Lower leg skin (tissue), 4 donors: ENCODE measurements at regions not wholly inside any gene's neighbourhood (a gene's known extent, or its start where the extent isn't known, plus 50 kb on each side); places are given as distances from the start of the nearest gene placed in this dataset.

Source experiments
- DNase-seq, 2 donors: peaks; one replicate each; pipeline ENCODE4 v3.0.0-alpha.2; 2019; ENCODE audit warnings: low spot score in 2 of 2
- H3K4me3 ChIP-seq: fragments of 200-600 bp; sonication (generic); 2 replicates; pipeline ENCODE4 v1.5.1; 2017; ENCODE audit warnings: mild to moderate bottlenecking, low read depth; ENCODE audit not compliant: poor library complexity, severe bottlenecking
- POLR2A ChIP-seq, 2 donors: fragments of 450-650 bp; IDR thresholded peaks; one replicate each; pipeline ENCODE4 v1.6.1; 2016 to 2017; ENCODE audit warnings: antibody characterized with exemption in 2 of 2, mild to moderate bottlenecking in 1 of 2, moderate library complexity in 1 of 2
- WGBS, 2 donors: methylation state at CpG; one replicate each; pipeline ENCODE4 v1.1.5; 2018; 5-methylcytosine and 5-hydroxymethylcytosine counted together
- intact Hi-C: fragments of 100-400 bp; cut with DNase I; formaldehyde crosslinking; loops from one replicate; pipeline ENCODE4 v1.15.0; 2023; ENCODE audit warnings: low total_unique reads
- TF ChIP-seq, protein P1 (sequence below), 3 donors: fragments of 450-650 bp; IDR thresholded peaks; one replicate each; pipeline ENCODE4 v1.5.1; 2016; ENCODE audit warnings: antibody characterized with exemption in 3 of 3, mild to moderate bottlenecking in 3 of 3, moderate library complexity in 2 of 3

DNA sequence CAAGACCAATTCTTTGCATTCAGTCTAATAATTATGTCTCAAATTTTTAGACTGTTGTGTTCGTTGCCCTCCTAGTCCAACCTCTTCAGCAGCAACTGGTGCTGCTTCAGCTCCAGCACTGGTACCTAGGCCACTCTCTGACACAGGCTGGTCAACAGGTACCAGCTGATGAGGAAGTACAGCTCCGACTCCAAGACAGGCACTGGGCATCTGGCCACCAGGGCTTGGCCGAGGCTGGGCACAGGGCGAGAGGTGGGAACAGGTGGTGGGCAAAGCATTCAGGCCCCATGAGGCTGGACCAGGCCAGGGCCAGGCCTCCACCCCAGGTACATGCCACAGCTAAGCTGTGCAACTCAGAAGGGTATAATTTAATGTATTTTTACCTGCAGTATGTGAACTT is 151.5 kb upstream of the AGR3 start:
- no peak for TF ChIP-seq POLR2A (IDR thresholded peaks at IDR 0.05)
- TF ChIP-seq, protein P1, sequence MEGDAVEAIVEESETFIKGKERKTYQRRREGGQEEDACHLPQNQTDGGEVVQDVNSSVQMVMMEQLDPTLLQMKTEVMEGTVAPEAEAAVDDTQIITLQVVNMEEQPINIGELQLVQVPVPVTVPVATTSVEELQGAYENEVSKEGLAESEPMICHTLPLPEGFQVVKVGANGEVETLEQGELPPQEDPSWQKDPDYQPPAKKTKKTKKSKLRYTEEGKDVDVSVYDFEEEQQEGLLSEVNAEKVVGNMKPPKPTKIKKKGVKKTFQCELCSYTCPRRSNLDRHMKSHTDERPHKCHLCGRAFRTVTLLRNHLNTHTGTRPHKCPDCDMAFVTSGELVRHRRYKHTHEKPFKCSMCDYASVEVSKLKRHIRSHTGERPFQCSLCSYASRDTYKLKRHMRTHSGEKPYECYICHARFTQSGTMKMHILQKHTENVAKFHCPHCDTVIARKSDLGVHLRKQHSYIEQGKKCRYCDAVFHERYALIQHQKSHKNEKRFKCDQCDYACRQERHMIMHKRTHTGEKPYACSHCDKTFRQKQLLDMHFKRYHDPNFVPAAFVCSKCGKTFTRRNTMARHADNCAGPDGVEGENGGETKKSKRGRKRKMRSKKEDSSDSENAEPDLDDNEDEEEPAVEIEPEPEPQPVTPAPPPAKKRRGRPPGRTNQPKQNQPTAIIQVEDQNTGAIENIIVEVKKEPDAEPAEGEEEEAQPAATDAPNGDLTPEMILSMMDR (IDR thresholded peaks at IDR 0.05): no peak

DNA sequence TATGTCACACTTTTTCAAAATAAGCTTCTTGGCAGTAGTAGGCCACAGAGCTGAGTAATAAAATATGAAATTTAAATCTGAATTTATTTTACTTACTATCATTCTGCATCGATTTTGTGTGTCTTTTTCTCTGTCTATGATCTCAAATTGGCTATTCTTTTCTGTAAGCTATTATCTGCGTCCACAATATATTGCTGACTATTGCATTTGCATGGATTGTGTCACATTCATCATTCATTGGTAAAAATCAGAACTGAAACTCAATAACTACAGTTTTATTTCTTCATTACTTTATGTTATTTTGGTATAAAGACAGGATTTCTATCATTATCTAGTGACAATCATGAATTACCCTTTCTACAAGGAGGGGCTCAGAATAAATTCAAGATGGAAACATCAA is 154.8 kb upstream of the AGR3 start:
- DNase-seq: no peak

More for the DNA sequence above, 151.5 kb upstream of the AGR3 start:
- no peak for DNase-seq
- WGBS, 2 donors: 90 to 96% methylated on average over 4 of the region's 4 CpGs
- H3K4me3 ChIP-seq: no peak overlapping the region
- intact Hi-C loops: no loop called here

DNA sequence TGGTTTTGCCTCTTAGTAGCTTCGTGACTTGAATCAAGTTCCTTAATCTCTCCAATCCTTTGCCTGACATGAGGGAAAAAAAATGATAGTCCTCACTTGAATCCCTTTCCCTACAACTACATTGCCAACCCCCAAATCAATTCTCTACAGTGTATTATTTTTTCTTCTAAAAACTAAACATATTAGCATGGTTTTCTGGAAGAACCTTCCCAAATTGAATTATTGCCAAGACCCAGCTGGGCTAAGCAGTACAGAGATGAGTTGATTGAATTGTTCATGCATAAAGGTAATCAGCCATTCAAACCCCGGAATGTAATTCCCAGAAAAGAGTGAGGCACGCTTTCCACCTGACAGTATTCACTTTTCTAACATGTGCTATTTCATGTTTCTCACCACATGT is 155.6 kb upstream of the AGR3 start:
- WGBS, 2 donors: 94 to 97% methylated on average over 3 of the region's 3 CpGs
- TF ChIP-seq, protein P1 (IDR thresholded peaks at IDR 0.05): no peak
- no peak for TF ChIP-seq POLR2A (IDR thresholded peaks at IDR 0.05)
- intact Hi-C loops: no loop called here
- H3K4me3 ChIP-seq: no peak overlapping the region
- no peak for DNase-seq

More for the DNA sequence above, 154.8 kb upstream of the AGR3 start:
- intact Hi-C loops: no loop called here
- H3K4me3 ChIP-seq: no peak overlapping the region
- WGBS, 2 donors: 87 to 88% methylated on average over 2 of the region's 2 CpGs
- TF ChIP-seq, protein P1 (IDR thresholded peaks at IDR 0.05): no peak
- TF ChIP-seq POLR2A (IDR thresholded peaks at IDR 0.05): no peak

DNA sequence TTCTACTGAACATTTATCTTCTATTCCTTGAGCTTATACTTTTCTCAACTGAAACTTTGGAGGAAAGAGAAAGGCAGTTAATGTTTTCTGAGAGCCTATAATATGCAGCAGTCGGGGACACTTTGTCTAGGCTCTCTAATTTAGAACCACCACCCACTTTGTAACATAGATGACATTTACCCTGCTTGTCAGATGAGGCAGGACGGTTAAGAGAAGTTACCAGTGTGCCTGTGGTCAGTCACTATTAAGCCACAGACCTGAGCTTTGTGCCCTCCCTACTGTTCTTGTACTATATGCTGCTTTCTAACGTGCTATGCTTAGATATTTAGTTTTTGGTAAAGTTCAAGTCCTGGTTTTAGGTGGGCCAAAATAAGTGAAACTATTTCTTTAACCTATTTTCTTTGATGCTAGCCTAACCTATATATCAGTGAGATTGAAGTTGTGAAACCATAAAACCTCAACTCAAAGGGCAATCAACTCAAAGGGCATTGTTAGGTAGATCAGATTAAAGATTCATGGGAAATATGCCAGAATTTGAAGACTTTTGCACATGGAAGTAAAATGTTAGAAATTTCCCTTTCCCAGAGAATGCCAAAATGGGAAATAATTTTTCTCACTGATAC is 156.5 kb upstream of the AGR3 start:
- 87% methylated on average over 3 of the region's 3 CpGs for WGBS, 2 donors
- DNase-seq: no peak
- TF ChIP-seq, protein P1 (IDR thresholded peaks at IDR 0.05): no peak
- no peak for TF ChIP-seq POLR2A (IDR thresholded peaks at IDR 0.05)
- intact Hi-C loops: no loop called here
- no peak overlapping the region for H3K4me3 ChIP-seq

DNA sequence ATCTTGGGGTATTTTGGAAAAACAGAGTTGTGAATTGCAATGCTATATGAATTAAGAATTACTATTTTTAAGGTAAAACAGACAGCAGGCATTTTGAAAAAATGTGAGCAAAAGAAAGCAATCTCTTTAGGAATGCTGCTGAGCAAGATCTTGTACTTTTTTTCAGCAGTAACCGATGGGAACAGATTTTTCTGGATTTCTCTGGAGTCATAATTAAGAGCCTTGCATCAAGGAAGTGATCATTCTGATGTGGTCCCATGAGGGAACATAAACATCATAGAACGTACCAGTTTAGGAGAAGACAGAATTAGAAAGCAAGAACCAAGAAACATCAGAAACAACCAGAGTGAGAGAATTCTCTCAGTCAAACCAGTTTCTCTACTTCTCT is 157.0 kb upstream of the AGR3 start:
- H3K4me3 ChIP-seq: no peak overlapping the region
- TF ChIP-seq POLR2A (IDR thresholded peaks at IDR 0.05): no peak
- no peak for DNase-seq
- intact Hi-C loops: no loop called here
- WGBS, 2 donors: 33 to 45% methylated on average over 2 of the region's 2 CpGs

DNA sequence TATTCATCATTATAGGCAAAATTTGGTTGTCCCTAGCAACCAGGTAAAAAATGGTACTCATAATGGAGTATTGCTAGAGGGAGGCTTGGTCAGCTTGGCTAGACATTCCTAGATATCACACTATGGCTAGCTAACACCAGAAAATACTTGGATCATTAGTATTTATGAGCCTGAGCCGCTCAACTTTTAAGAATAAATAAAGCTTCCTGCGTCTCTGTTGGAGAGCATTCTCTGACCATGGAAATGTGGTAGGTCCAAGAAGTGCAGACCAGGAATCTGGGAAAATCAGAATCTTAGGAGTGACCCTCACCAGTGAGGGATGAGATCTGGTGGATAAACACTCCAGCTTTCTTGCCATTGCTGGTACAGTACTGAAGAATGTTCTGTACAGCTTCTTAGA is 157.6 kb upstream of the AGR3 start:
- H3K4me3 ChIP-seq: no peak overlapping the region
- TF ChIP-seq, protein P1 (IDR thresholded peaks at IDR 0.05): no peak
- TF ChIP-seq POLR2A (IDR thresholded peaks at IDR 0.05): no peak
- intact Hi-C loops: no loop called here
- WGBS, 2 donors: 96 to 100% methylated on average over 2 of the region's 2 CpGs
- DNase-seq: no peak
